ENCODE measurements at regions not wholly inside any gene's neighbourhood (a gene's known extent, or its start where the extent isn't known, plus 50 kb on each side); places are given as distances from the start of the nearest gene placed in this dataset.

DNA sequence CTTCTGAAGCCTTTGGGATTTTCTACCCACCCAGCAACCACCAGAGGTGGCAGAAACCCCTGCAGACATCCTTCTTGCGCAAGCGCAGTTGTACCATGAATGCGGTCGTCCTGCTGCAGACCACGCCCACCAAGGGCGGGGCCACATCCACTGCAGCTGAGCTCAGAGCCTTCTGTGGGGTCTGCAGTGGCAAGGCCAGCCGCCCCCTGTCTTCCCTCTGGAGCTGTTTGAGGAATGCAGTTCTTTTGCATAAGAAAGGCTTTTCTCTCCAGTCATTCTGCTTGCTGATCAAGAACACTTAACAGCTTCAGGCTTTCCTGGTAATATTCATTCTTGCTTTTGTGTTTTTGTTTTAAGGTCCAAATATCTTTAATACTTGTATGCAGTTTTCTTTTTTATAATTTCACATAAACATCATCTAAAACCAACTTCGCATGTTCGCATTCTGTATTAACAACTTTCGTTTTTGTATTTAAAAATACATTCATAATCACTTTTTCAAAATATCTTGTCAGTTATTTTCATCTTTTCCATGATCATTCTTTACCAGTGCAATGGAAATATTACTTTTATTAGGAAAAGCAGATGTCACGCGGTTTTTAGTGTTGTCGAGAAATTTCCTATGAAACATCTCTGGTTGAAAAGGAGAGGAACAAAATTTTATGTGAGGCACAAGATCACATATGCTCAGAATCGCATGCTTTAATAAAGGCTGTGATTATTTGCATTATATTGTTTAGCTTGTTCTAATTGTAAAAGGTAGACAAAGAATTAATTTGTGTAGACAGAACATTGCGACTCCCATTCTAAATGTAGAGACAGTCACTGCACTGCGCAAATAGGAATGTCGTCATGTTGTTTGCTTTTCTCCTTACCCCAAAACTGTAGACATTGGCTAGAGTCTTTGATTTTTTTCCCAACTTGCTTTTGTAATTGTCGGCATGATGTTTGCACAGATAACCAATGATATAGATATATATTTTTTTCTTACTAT is 98.1 kb upstream of the SNRPN start:
- TF ChIP-seq SIX5 (IDR thresholded peaks at IDR 0.05; ENCODE audit: low read depth, low read length) (no peak), RAD21 (IDR thresholded peaks at IDR 0.05 in 1 of 2, conservative IDR thresholded peaks at IDR 0.05 in 1 of 2; ENCODE audit: low read depth in 2 of 2, low read length in 2 of 2) (peak; percentile 24 to 25; a peak in 3 of 4 replicates), POLR2AphosphoS5 (IDR thresholded peaks at IDR 0.05; ENCODE audit: low read depth, low read length) (no peak), TBP (IDR thresholded peaks at IDR 0.05; ENCODE audit: low read depth, low read length) (no peak), JUND (IDR thresholded peaks at IDR 0.05; ENCODE audit: low read length) (no peak), CEBPB (IDR thresholded peaks at IDR 0.05; ENCODE audit: low read depth, low read length) (peak; percentile 95)
- TF ChIP-seq, protein P1, sequence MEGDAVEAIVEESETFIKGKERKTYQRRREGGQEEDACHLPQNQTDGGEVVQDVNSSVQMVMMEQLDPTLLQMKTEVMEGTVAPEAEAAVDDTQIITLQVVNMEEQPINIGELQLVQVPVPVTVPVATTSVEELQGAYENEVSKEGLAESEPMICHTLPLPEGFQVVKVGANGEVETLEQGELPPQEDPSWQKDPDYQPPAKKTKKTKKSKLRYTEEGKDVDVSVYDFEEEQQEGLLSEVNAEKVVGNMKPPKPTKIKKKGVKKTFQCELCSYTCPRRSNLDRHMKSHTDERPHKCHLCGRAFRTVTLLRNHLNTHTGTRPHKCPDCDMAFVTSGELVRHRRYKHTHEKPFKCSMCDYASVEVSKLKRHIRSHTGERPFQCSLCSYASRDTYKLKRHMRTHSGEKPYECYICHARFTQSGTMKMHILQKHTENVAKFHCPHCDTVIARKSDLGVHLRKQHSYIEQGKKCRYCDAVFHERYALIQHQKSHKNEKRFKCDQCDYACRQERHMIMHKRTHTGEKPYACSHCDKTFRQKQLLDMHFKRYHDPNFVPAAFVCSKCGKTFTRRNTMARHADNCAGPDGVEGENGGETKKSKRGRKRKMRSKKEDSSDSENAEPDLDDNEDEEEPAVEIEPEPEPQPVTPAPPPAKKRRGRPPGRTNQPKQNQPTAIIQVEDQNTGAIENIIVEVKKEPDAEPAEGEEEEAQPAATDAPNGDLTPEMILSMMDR (IDR thresholded peaks at IDR 0.05; ENCODE audit: control extremely low read depth in 1 of 3, insufficient read depth in 1 of 3, low read depth in 1 of 3, low read length in 3 of 3) = peak in 1 of 3 experiments; percentile 19; a peak in 1 of 4 replicates
- TF ChIP-seq, protein P2, sequence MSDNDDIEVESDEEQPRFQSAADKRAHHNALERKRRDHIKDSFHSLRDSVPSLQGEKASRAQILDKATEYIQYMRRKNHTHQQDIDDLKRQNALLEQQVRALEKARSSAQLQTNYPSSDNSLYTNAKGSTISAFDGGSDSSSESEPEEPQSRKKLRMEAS (IDR thresholded peaks at IDR 0.05) = no peak
